K562 (cell line): ENCODE measurements at regions not wholly inside any gene's neighbourhood (a gene's known extent, or its start where the extent isn't known, plus 50 kb on each side); places are given as distances from the start of the nearest gene placed in this dataset.

Experiments
- NCOR1 ChIP-seq: fragments of 450-650 bp; IDR thresholded peaks from 2 replicates; pipeline ENCODE4 v1.6.1; 2016; ENCODE audit warnings: mild to moderate bottlenecking, moderate library complexity
- NR2F6 ChIP-seq: fragments of 450-650 bp; formaldehyde crosslinking; IDR thresholded peaks from 2 replicates; pipeline ENCODE4 v1.4.0; 2020; ENCODE audit warnings: mild to moderate bottlenecking
- POLR2A ChIP-seq: fragments of 450-650 bp; conservative IDR thresholded peaks from 2 replicates; pipeline ENCODE4 v1.6.1; 2016
- TAL1 ChIP-seq: fragments of 450-650 bp; IDR thresholded peaks from 2 replicates; pipeline ENCODE4 v1.6.1; 2016; ENCODE audit warnings: mild to moderate bottlenecking
- TCF3 ChIP-seq: sonication (generic); formaldehyde crosslinking; IDR thresholded peaks from 2 replicates; pipeline ENCODE4 v1.4.0; 2020; ENCODE audit warnings: mild to moderate bottlenecking, missing genetic modification reagents
- TFAP4 ChIP-seq: sonication (generic); formaldehyde crosslinking; IDR thresholded peaks from 2 replicates; pipeline ENCODE4 v1.8.0; 2022; ENCODE audit warnings: missing genetic modification reagents, mild to moderate bottlenecking, moderate library complexity, borderline replicate concordance
- ZBTB26 ChIP-seq: fragments of 450-650 bp; formaldehyde crosslinking; IDR thresholded peaks from 2 replicates; pipeline ENCODE4 v1.4.0; 2022; ENCODE audit warnings: missing genetic modification characterization
- ZBTB33 ChIP-seq: sonication (generic); formaldehyde crosslinking; IDR thresholded peaks from 2 replicates; pipeline ENCODE4 v1.8.1; 2023; ENCODE audit warnings: mild to moderate bottlenecking, missing genetic modification reagents
- ZNF668 ChIP-seq: fragments of 250-450 bp; sonication (Bioruptor Pico); IDR thresholded peaks from 2 replicates; pipeline ENCODE4 v1.8.0; 2022; ENCODE audit warnings: mild to moderate bottlenecking, inconsistent platforms
- TF ChIP-seq, protein P1 (sequence below): fragments of 200-800 bp; sonication (Bioruptor generic); IDR thresholded peaks from 2 replicates; pipeline ENCODE4 v1.6.1; 2017; ENCODE audit warnings: missing genetic modification characterization, missing compliant biosample characterization

DNA sequence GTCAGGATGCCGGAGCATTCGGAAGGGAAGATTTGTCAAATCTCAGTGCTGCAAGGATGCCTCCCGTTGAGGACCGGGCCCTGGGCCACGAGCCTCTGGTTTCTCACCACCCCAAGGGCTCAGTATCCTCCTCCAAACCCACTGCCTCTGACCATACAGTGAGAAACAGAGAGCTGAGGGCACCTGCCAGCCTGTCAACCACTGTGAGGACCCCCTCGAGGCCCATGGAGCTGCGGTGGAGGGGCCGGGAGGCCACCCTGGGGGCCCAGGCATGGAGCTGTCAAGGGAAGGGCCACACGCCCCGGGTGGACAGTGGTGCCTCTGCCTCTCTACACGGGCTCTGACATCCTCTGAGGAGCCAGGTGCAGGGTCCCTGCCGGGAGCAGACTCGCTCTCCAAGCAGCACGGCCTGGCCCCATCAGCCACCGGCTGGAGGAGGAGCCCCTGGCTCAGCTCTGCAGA lies 248.0 kb upstream of the TCERG1L start (continued):
- no peak for TF ChIP-seq ZBTB33 (CRISPR knock-in tag)
- no peak for TF ChIP-seq TAL1
- TF ChIP-seq POLR2A, result no peak
- no peak for TF ChIP-seq ZNF668 (CRISPR knock-in tag)
- TF ChIP-seq TCF3 (CRISPR knock-in tag), result no peak
- no peak for TF ChIP-seq ZBTB26 (CRISPR knock-in tag)
- no peak for TF ChIP-seq TFAP4 (CRISPR knock-in tag)
- TF ChIP-seq, protein P1, sequence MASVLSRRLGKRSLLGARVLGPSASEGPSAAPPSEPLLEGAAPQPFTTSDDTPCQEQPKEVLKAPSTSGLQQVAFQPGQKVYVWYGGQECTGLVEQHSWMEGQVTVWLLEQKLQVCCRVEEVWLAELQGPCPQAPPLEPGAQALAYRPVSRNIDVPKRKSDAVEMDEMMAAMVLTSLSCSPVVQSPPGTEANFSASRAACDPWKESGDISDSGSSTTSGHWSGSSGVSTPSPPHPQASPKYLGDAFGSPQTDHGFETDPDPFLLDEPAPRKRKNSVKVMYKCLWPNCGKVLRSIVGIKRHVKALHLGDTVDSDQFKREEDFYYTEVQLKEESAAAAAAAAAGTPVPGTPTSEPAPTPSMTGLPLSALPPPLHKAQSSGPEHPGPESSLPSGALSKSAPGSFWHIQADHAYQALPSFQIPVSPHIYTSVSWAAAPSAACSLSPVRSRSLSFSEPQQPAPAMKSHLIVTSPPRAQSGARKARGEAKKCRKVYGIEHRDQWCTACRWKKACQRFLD (CRISPR knock-in tag), result no peak
- no peak for TF ChIP-seq NCOR1
- TF ChIP-seq NR2F6 (CRISPR knock-in tag), result no peak
